GM19025 (cell line): ENCODE measurements at regions not wholly inside any gene's neighbourhood (a gene's known extent, or its start where the extent isn't known, plus 50 kb on each side); places are given as distances from the start of the nearest gene placed in this dataset.
"Not testable (repeated sequence)": the region's sequence is repeated elsewhere in the genome, so short reads cannot be mapped to it uniquely, and the experiment has no call there.

Source experiments
- ATAC-seq: cut with Tn5 transposase; IDR thresholded peaks from one replicate; pipeline ENCODE4 v1.9.1; 2021; ENCODE audit warnings: mild to moderate bottlenecking, low read depth, moderate library complexity; ENCODE audit not compliant: unreplicated experiment

DNA sequence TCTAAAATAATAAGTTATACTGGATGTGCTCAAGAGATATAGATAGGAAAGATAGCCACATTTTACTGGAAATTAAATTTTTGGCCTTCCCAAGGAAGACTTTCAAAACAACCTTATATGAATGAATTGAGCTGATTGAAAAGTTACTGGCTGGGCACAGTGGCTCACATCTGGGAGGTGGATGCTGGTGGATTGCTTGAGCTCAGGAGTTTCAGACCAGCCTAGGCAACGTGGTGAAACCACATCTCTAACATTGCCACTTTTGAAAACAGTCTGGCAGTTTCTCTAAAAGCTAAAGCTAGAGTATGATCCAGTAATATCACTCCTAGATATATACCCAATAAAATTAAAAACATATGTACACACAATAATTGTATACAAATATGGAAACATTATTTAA is 231.4 kb upstream of the POU1F1 start:
- ATAC-seq: no peak

DNA sequence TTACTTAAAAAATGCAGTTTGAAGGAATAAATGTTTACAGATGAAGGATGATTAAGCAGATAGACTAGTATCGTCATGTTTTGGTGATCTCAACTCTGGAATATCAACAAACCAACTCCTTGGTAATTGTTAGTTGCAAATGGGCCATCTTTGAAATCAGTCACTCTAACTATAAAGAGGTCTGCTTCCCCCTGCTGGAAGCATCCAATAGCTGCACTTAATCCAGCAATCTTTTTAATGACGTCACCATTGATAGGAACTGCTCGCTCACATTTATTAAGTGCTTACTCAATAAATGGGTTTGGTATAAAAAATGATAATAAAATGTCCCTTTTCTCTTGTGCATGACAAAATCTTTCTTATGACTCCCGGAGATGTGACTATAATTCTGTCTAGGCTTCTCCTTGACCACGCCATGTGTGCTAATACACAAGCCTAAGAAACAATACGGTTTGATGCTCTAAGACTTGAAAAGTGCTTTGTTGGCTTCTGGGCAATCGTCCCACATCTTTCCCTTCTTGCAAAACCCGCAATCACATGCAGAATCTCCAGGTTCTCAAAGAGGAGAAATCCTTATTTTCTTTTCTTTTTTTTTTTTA is 227.6 kb upstream of the POU1F1 start:
- ATAC-seq: peak; percentile 64

DNA sequence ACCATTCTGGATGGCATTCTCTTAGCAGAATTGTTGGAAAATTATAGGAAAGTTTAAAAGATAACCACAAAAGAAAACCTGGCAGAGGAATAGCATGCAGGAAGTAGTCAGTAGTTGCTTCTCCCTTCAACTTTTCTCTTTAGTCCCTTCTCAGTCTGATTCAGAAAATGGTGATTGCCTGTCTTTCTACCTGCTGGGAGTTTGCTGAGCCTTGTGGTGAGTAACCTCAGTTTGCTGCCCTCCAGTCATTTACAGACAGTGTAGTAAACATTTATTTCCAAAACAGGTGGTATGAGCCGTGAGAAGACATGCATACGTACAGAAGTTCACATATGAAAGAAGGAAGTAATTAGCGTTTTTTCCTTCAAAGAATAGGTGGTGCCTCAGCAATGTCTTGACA is 224.7 kb upstream of the POU1F1 start:
- ATAC-seq: no peak

DNA sequence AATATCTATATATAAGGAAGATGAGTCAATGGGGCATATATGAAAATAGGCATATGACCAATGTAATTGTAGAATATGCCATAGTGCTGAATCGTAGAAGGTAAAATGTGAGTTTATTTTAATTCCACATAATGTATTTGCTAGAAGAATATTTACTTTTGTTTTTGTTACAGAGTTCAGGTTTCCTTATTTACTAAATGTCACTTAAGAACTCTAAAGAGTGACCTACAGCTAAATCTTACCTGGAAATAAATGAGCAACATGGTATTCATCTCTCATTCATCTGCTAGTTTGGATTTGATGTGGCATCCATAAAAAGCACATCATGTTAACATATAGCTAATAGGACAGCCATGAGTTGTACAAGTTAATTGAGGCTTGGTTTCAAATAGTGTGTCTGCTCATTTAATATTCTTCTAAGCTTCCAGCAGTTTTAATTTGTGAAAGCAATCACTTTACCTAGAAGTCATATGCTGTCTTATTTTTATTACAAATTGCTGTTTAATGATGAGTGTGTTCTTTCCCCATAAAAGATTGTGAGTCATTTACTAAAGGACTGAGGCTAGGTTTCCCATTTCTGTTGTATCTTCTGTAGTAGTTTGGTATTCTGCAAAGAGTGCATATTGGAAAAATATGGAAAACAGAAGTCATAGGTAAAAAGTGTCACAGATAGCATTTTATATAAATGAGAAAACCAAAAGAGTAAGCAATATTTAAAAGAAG is 222.1 kb upstream of the POU1F1 start:
- ATAC-seq: no peak

DNA sequence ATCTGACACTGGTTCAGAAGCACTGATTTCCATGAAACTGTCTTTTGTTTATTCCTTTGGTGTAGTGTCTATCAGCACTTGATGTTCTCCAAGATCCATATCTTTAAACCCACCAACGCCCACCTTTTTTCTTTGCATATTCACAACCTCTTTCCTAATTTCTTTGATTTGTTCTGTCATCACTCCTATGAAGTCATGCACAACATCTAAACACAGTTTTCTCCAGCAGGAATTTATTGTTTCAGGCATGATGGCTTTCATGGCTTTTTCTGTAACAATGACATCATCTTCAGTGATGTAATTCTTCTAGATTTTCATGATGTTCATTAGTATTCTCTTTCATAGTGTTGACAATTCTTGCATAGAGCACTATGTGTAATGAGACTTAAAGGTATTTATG is 219.6 kb upstream of the POU1F1 start:
- no peak for ATAC-seq

- no peak for ATAC-seq
Measured at GRCh38 chr3:87494264-87494663, 217.9 kb upstream of the POU1F1 start.

- no peak for ATAC-seq
Measured at GRCh38 chr3:87491843-87492242, 215.5 kb upstream of the POU1F1 start.

- no peak for ATAC-seq
Measured at GRCh38 chr3:87489892-87490291, 213.5 kb upstream of the POU1F1 start.

DNA sequence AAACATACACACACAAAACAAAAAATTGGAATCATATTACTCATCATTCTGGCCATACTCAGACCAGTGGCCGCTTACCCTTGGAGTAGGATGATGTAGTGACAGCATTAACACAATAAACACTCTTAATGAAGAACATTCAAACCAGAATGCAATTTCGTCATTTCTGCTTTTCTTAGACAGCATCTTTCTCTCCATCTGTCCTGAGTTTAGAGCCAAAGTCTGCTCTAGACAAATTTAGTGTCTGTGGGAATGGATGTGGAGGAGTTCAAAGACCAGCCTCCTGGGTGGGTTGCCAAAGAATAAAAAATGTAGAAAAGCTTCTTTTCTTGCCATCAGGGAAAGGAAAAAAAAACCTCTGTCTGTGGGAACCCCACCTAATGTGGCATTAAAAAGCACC is 212.4 kb upstream of the POU1F1 start:
- no peak for ATAC-seq

GRCh38 chr3:87486635-87487034 is 210.3 kb upstream of the POU1F1 start:
- not testable (repeated sequence) for ATAC-seq

- no peak for ATAC-seq
Measured at GRCh38 chr3:87486115-87486514, 209.7 kb upstream of the POU1F1 start.

- no peak for ATAC-seq
Measured at GRCh38 chr3:87478716-87479115, 202.3 kb upstream of the POU1F1 start.

- no peak for ATAC-seq
Measured at GRCh38 chr3:87473944-87474343, 197.6 kb upstream of the POU1F1 start.

DNA sequence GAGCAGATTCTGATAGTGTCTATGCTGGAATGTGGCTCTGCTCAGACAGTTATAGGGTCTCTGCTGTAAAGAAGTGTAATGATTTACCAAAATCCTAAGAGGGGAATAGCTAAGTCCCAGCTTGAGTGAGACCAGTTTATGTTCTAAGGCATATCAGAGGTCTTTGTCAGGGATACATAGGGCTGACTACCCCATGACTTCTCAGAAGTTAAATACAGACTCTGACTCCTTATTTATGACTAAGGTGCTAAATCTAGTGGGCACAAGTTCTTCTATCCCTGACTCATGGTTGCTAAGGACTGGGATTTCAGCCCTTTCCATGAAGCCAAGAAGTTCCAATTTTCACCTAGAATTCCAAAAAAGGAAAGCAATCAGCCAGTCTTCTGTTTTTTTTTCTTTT is 192.6 kb upstream of the POU1F1 start:
- ATAC-seq: no peak

DNA sequence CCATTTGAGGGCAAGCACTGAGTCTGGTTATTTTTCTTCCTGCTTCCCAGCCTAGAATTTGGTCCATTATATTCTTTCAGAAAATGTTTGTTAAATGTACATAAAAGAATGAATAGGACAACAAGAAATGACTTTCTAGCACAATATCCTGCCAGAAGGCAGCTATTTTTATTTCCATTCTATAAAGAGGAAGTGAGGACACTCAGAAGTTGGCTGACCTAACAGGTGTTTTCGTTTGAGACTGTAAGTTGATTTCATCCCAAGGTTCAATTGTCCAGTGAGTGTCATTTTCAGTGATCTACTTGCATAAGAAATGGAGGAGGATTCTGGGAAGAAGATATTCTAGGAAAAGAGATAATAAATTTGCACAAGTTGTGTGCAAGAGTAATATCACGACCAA is 191.9 kb upstream of the POU1F1 start:
- no peak for ATAC-seq

GRCh38 chr3:87462228-87462627 is 185.8 kb upstream of the POU1F1 start:
- ATAC-seq: no peak

- no peak for ATAC-seq
Measured at GRCh38 chr3:87461443-87461842, 185.1 kb upstream of the POU1F1 start.

- ATAC-seq: no peak
Measured at GRCh38 chr3:87461036-87461435, 184.7 kb upstream of the POU1F1 start.

DNA sequence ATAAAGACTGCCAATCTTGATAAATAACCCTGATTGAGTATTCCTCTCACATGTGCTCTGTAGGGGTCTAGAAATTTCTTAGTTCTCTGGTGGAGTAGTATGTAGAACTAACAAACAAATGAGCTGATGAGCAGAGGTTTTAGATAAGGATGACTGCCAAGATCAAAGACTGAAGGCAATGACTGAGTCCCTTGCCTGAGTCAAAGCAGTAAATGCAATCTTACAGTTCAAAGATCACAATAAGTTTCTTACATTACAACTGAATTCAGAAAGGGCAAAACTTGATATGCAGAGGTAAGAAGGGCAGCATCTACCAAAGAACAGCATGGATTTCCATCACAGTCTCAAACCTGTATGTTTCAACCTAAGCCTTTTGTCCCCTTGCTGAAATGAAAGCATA is 172.2 kb upstream of the POU1F1 start:
- ATAC-seq: no peak

- ATAC-seq: no peak
Measured at GRCh38 chr3:87446849-87447387, 170.5 kb upstream of the POU1F1 start.

- ATAC-seq: no peak
Measured at GRCh38 chr3:87442470-87442869, 166.1 kb upstream of the POU1F1 start.

DNA sequence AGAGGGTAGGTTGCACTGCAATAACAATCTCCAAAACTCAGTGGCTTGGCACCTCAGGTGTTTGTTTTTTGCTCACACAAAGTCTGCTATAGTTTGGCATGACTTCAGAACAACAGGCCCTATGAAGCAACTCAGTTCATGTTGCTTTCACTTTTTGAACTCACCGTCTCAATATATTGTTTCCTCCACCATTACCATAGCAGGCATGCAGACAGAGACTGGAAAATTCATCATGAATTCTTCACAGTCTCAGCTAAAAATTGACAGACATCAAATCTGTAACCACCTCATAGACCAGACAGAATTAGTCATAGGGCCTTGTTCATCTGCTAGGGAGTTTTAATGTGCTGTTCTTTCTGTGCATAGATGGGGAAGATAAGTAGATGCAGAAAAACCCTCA is 161.4 kb upstream of the POU1F1 start:
- no peak for ATAC-seq
